K562 (cell line): ENCODE measurements at regions not wholly inside any gene's neighbourhood (a gene's known extent, or its start where the extent isn't known, plus 50 kb on each side); places are given as distances from the start of the nearest gene placed in this dataset.

Source experiments
- GABPB1 ChIP-seq: sonication (generic); formaldehyde crosslinking; IDR thresholded peaks from 2 replicates; pipeline ENCODE4 v1.8.0; 2022; ENCODE audit warnings: mild to moderate bottlenecking, missing genetic modification reagents
- HDAC3 ChIP-seq: fragments of 450-650 bp; IDR thresholded peaks from 2 replicates; pipeline ENCODE4 v1.6.1; 2018; ENCODE audit warnings: borderline replicate concordance, mild to moderate bottlenecking, moderate library complexity; ENCODE audit not compliant: partially characterized antibody
- KDM2B ChIP-seq: fragments of 250-450 bp; sonication (Bioruptor Pico); IDR thresholded peaks from 2 replicates; pipeline ENCODE4 v1.8.0; 2021; ENCODE audit warnings: mild to moderate bottlenecking, moderate library complexity
- MAZ ChIP-seq, 2 experiments: fragments of 450-650 bp in 1 of 2; sonication (generic) in 1 of 2; formaldehyde crosslinking; IDR thresholded peaks in 1 of 2; conservative IDR thresholded peaks in 1 of 2; 2 replicates each; pipeline versions ENCODE4 v1.4.0 to v1.5.0; 2020; ENCODE audit warnings: mild to moderate bottlenecking in 1 of 2, missing genetic modification reagents in 1 of 2
- MECOM ChIP-seq: fragments of 250-450 bp; sonication (Bioruptor Pico); IDR thresholded peaks from 2 replicates; pipeline ENCODE4 v1.8.0; 2022; ENCODE audit warnings: inconsistent platforms
- TCFL5 ChIP-seq: fragments of 250-450 bp; sonication (Bioruptor Pico); conservative IDR thresholded peaks from 2 replicates; pipeline ENCODE4 v1.6.1; 2021; ENCODE audit warnings: mild to moderate bottlenecking, moderate library complexity, matching md5 sums
- ZNF263 ChIP-seq: sonication (generic); formaldehyde crosslinking; IDR thresholded peaks from 2 replicates; pipeline ENCODE4 v1.8.0; 2022; ENCODE audit warnings: mild to moderate bottlenecking, missing genetic modification reagents, borderline replicate concordance
- ZNF324 ChIP-seq: fragments of 250-450 bp; sonication (Bioruptor Pico); IDR thresholded peaks from 2 replicates; pipeline ENCODE4 v1.4.0; 2020; ENCODE audit warnings: mild to moderate bottlenecking
- ZNF717 ChIP-seq: fragments of 250-450 bp; sonication (Bioruptor Pico); IDR thresholded peaks from 2 replicates; pipeline ENCODE4 v1.5.0; 2021
- TF ChIP-seq, protein P1 (sequence below): sonication (generic); formaldehyde crosslinking; IDR thresholded peaks from 2 replicates; pipeline ENCODE4 v1.5.0; 2020; ENCODE audit warnings: missing genetic modification reagents
- TF ChIP-seq, protein P2 (sequence below): IDR thresholded peaks from 2 replicates; pipeline ENCODE4 v1.6.1; 2011; ENCODE audit warnings: borderline replicate concordance, low read depth, mild to moderate bottlenecking, moderate library complexity, low read length; ENCODE audit not compliant: insufficient read depth, poor library complexity, severe bottlenecking
- TF ChIP-seq, protein P3 (sequence below): fragments of 450-650 bp; conservative IDR thresholded peaks from 2 replicates; pipeline ENCODE4 v1.6.1; 2016; ENCODE audit warnings: missing genetic modification characterization, low read depth, mild to moderate bottlenecking, control low read depth, missing compliant biosample characterization

DNA sequence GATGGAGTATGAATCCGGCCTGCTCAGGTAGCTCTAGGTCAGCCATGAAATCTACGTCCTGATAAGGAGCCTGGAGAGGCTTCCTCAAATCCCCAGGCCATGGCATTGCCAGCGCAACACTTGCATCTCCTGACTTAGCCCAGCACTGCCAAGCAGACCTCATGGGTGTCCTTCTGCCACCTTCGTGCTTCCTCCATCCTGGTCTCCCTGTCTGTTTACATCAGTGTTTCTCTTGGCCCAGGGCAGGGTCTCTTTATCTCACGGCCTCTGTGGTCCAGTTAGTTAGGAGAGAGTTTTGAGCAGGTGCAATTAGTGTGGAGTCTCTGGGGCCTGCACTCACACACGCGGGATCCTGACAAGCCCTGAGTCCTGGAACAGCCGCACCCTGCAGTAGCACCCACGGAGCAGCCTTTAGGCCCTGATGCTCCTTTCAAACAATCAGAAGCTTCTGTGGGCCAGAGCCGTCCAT lies 193.1 kb upstream of the ARL4C start (continued):
- TF ChIP-seq, protein P1, sequence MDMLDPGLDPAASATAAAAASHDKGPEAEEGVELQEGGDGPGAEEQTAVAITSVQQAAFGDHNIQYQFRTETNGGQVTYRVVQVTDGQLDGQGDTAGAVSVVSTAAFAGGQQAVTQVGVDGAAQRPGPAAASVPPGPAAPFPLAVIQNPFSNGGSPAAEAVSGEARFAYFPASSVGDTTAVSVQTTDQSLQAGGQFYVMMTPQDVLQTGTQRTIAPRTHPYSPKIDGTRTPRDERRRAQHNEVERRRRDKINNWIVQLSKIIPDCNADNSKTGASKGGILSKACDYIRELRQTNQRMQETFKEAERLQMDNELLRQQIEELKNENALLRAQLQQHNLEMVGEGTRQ (CRISPR knock-in tag): no peak
- no peak for TF ChIP-seq HDAC3
- no peak for TF ChIP-seq TCFL5 (CRISPR knock-in tag)
- TF ChIP-seq ZNF717: no peak
- no peak for TF ChIP-seq ZNF324 (CRISPR knock-in tag)
- TF ChIP-seq, protein P2, sequence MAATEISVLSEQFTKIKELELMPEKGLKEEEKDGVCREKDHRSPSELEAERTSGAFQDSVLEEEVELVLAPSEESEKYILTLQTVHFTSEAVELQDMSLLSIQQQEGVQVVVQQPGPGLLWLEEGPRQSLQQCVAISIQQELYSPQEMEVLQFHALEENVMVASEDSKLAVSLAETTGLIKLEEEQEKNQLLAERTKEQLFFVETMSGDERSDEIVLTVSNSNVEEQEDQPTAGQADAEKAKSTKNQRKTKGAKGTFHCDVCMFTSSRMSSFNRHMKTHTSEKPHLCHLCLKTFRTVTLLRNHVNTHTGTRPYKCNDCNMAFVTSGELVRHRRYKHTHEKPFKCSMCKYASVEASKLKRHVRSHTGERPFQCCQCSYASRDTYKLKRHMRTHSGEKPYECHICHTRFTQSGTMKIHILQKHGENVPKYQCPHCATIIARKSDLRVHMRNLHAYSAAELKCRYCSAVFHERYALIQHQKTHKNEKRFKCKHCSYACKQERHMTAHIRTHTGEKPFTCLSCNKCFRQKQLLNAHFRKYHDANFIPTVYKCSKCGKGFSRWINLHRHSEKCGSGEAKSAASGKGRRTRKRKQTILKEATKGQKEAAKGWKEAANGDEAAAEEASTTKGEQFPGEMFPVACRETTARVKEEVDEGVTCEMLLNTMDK: no peak
- no peak for TF ChIP-seq ZNF263 (CRISPR knock-in tag)
- no peak for TF ChIP-seq KDM2B (CRISPR knock-in tag)
- TF ChIP-seq GABPB1 (CRISPR knock-in tag): no peak
- TF ChIP-seq MAZ (CRISPR knock-in tag; conservative IDR thresholded peaks at IDR 0.05 in 1 of 2, IDR thresholded peaks at IDR 0.05 in 1 of 2): no peak
- TF ChIP-seq, protein P3, sequence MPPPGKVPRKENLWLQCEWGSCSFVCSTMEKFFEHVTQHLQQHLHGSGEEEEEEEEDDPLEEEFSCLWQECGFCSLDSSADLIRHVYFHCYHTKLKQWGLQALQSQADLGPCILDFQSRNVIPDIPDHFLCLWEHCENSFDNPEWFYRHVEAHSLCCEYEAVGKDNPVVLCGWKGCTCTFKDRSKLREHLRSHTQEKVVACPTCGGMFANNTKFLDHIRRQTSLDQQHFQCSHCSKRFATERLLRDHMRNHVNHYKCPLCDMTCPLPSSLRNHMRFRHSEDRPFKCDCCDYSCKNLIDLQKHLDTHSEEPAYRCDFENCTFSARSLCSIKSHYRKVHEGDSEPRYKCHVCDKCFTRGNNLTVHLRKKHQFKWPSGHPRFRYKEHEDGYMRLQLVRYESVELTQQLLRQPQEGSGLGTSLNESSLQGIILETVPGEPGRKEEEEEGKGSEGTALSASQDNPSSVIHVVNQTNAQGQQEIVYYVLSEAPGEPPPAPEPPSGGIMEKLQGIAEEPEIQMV (tag): no peak
- no peak for TF ChIP-seq MECOM (CRISPR knock-in tag)
